Right lobe of liver (tissue), 6 donors: ENCODE measurements at regions not wholly inside any gene's neighbourhood (a gene's known extent, or its start where the extent isn't known, plus 50 kb on each side); places are given as distances from the start of the nearest gene placed in this dataset.

ENCODE experiments used
- ATAC-seq, 4 donors: fragments of 200-7000 bp; cut with Tn5 transposase; one replicate each; pipeline ENCODE4 v1.9.1; 2020; ENCODE audit warnings: mild to moderate bottlenecking in 4 of 4, moderate library complexity in 4 of 4
- DNase-seq, 3 donors: peaks; one replicate each; pipeline ENCODE4 v3.0.0-alpha.2; 2020
- H3K27ac ChIP-seq, 3 donors: fragments of 200-600 bp; one replicate each; pipeline ENCODE4 v1.8.0; 2022
- H3K27me3 ChIP-seq, 2 donors: fragments of 200-600 bp; one replicate each; pipeline ENCODE4 v1.8.0; 2022
- H3K36me3 ChIP-seq, 4 donors: fragments of 200-600 bp; sonication (generic) in 1 of 4; one replicate each; pipeline versions ENCODE4 v1.5.1 to v1.8.0; 2017 to 2022; ENCODE audit warnings: control low read depth in 1 of 4
- H3K4me1 ChIP-seq, 4 donors: fragments of 200-600 bp; sonication (generic) in 1 of 4; one replicate each; pipeline versions ENCODE4 v1.5.1 to v1.8.0; 2017 to 2022; ENCODE audit warnings: control low read depth in 1 of 4
- H3K4me3 ChIP-seq, 3 donors: fragments of 200-600 bp; one replicate each; pipeline ENCODE4 v1.8.0; 2022
- H3K9me3 ChIP-seq, 4 donors: fragments of 200-600 bp; sonication (generic) in 1 of 4; one replicate each; pipeline versions ENCODE4 v1.5.1 to v1.8.0; 2017 to 2022; ENCODE audit warnings: control low read depth in 1 of 4
- CTCF ChIP-seq, 4 donors: fragments of 200-600 bp in 3 of 4; fragments of 450-650 bp in 1 of 4; IDR thresholded peaks; one replicate each; pipeline versions ENCODE4 v1.5.1 to v1.8.0; 2016 to 2022; ENCODE audit warnings: antibody characterized with exemption in 4 of 4, mild to moderate bottlenecking in 2 of 4
- POLR2A ChIP-seq: fragments of 450-650 bp; IDR thresholded peaks from one replicate; pipeline ENCODE4 v1.6.1; 2017; ENCODE audit warnings: antibody characterized with exemption, mild to moderate bottlenecking
- WGBS: methylation state at CpG from one replicate; pipeline ENCODE4 v1.1.6; 2018; ENCODE audit warnings: low coverage, low lambda C conversion rate; ENCODE audit not compliant: insufficient coverage; ENCODE audit errors: missing lambda C conversion rate; 5-methylcytosine and 5-hydroxymethylcytosine counted together
- intact Hi-C, 2 donors: fragments of 100-400 bp; cut with DNase I; formaldehyde crosslinking; loops; one replicate each; pipeline versions ENCODE4 v1.11.2 to v1.14.1; 2022
- donor health status: DM: no; HTN: yes; CAD: no.
- donor health status: DM: no; HTN: no; CAD: no.
- donor health status: DM: no; HTN: no; CAD: no.
- donor health status: DM: no; HTN: yes; CAD: no.
- donor health status: DM: no; HTN: yes; CAD: no.

GRCh38 chr1:186747661-186748060 lies 67.4 kb upstream of the PTGS2 start:
- Histone ChIP-seq H3K27ac (no peak overlapping the region), H3K27me3 (no peaks in the 10 kb centered on the region), H3K36me3 (no peaks in the 10 kb centered on the region), H3K9me3 (no peaks in the 10 kb centered on the region), H3K4me3 (no peak overlapping the region), H3K4me1 (no peaks in the 10 kb centered on the region)
- WGBS = no CpG with 5 or more reads among the region's 2 CpGs
- intact Hi-C loops = no loop called here
- DNase-seq (no peak), ATAC-seq (no peak)
- TF ChIP-seq POLR2A = no peak
- no peak for TF ChIP-seq CTCF (IDR thresholded peaks at IDR 0.05)

- Histone ChIP-seq H3K27me3 (no peaks in the 10 kb centered on the region), H3K4me1 (no peaks in the 10 kb centered on the region), H3K4me3 (no peak overlapping the region), H3K27ac (no peak overlapping the region), H3K9me3 (no peaks in the 10 kb centered on the region), H3K36me3 (no peaks in the 10 kb centered on the region)
- intact Hi-C loops = no loop called here
- ATAC-seq (no peak), DNase-seq (no peak)
- TF ChIP-seq POLR2A (no peak), CTCF (IDR thresholded peaks at IDR 0.05) (no peak)
- WGBS = 41% methylated on average over 4 of the region's 4 CpGs
Measured at GRCh38 chr1:186745531-186746146, 65.4 kb upstream of the PTGS2 start.

GRCh38 chr1:186741640-186742039 lies 61.4 kb upstream of the PTGS2 start:
- H3K27ac ChIP-seq = no peak overlapping the region
- DNase-seq (no peak), ATAC-seq (no peak)
- H3K4me1 ChIP-seq = no peaks in the 10 kb centered on the region
- no peak overlapping the region for H3K4me3 ChIP-seq
- no peaks in the 10 kb centered on the region for H3K9me3 ChIP-seq
- TF ChIP-seq CTCF (IDR thresholded peaks at IDR 0.05) (no peak), POLR2A (no peak)
- 75% methylated on average over 1 of the region's 1 CpG for WGBS
- no peaks in the 10 kb centered on the region for H3K36me3 ChIP-seq
- intact Hi-C loops = no loop called here
- H3K27me3 ChIP-seq = no peaks in the 10 kb centered on the region

GRCh38 chr1:186740324-186740723 lies 60.1 kb upstream of the PTGS2 start:
- no peak overlapping the region for H3K4me3 ChIP-seq
- H3K4me1 ChIP-seq = no peaks in the 10 kb centered on the region
- H3K27ac ChIP-seq = no peak overlapping the region
- no peaks in the 10 kb centered on the region for H3K27me3 ChIP-seq
- H3K9me3 ChIP-seq = no peaks in the 10 kb centered on the region
- no peaks in the 10 kb centered on the region for H3K36me3 ChIP-seq
- DNase-seq (no peak), ATAC-seq (no peak)
- WGBS = 53% methylated on average over 2 of the region's 2 CpGs
- intact Hi-C loops = no loop called here
- TF ChIP-seq CTCF (IDR thresholded peaks at IDR 0.05) (no peak), POLR2A (no peak)

- Histone ChIP-seq H3K4me3 (no peak overlapping the region), H3K4me1 (no peaks in the 10 kb centered on the region), H3K36me3 (no peaks in the 10 kb centered on the region), H3K27me3 (no peaks in the 10 kb centered on the region), H3K27ac (no peak overlapping the region), H3K9me3 (no peaks in the 10 kb centered on the region)
- WGBS = 79% methylated on average over 4 of the region's 4 CpGs
- TF ChIP-seq POLR2A (no peak), CTCF (IDR thresholded peaks at IDR 0.05) (no peak)
- DNase-seq (no peak), ATAC-seq (no peak)
- intact Hi-C loops = no loop called here
Measured at GRCh38 chr1:186739515-186739914, 59.3 kb upstream of the PTGS2 start.
